Liver (tissue), 8 donors: ENCODE measurements at regions not wholly inside any gene's neighbourhood (a gene's known extent, or its start where the extent isn't known, plus 50 kb on each side); places are given as distances from the start of the nearest gene placed in this dataset.

ENCODE experiments used
- DNase-seq: peaks from one replicate; pipeline ENCODE4 v3.0.0-alpha.2; 2017; ENCODE audit warnings: low spot score
- H3K27ac ChIP-seq, 2 donors: one replicate each; pipeline ENCODE4 v1.7.0; 2013; ENCODE audit warnings: inconsistent platforms in 2 of 2, low read length in 2 of 2, control low read depth in 1 of 2, low read depth in 1 of 2, mild to moderate bottlenecking in 1 of 2
- H3K27me3 ChIP-seq, 4 donors: one replicate each; pipeline versions ENCODE4 v1.6.1 to v1.7.0; 2013; ENCODE audit warnings: low read length in 3 of 4, inconsistent platforms in 1 of 4, mild to moderate bottlenecking in 1 of 4, moderate library complexity in 1 of 4; ENCODE audit not compliant: control insufficient read depth in 4 of 4, insufficient read depth in 4 of 4
- H3K36me3 ChIP-seq, 4 donors: one replicate each; pipeline versions ENCODE4 v1.6.1 to v1.7.0; 2013; ENCODE audit warnings: low read length in 3 of 4, mild to moderate bottlenecking in 3 of 4, low read depth in 1 of 4, moderate library complexity in 1 of 4; ENCODE audit not compliant: control insufficient read depth in 4 of 4, insufficient read depth in 3 of 4
- H3K4me1 ChIP-seq, 4 donors: one replicate each; pipeline versions ENCODE4 v1.6.1 to v1.7.0; 2013; ENCODE audit warnings: low read length in 3 of 4, mild to moderate bottlenecking in 3 of 4, moderate library complexity in 1 of 4; ENCODE audit not compliant: control insufficient read depth in 4 of 4, insufficient read depth in 4 of 4
- H3K4me3 ChIP-seq, 3 donors: one replicate each; pipeline versions ENCODE4 v1.6.1 to v1.7.0; 2013; ENCODE audit warnings: low read length in 3 of 3, control low read depth in 1 of 3, low read depth in 1 of 3, mild to moderate bottlenecking in 1 of 3
- H3K9ac ChIP-seq, 2 donors: one replicate each; pipeline ENCODE4 v1.7.0; 2013; ENCODE audit warnings: low read length in 2 of 2, mild to moderate bottlenecking in 2 of 2, moderate library complexity in 2 of 2, control low read depth in 1 of 2, low read depth in 1 of 2
- H3K9me3 ChIP-seq, 4 donors: one replicate each; pipeline versions ENCODE4 v1.6.1 to v1.7.0; 2013; ENCODE audit warnings: low read length in 3 of 4; ENCODE audit not compliant: control insufficient read depth in 4 of 4
- EGR1 ChIP-seq, 2 donors: IDR thresholded peaks; 2 replicates each; pipeline ENCODE4 v1.6.1; 2016 to 2018; ENCODE audit warnings: antibody characterized with exemption in 2 of 2, low read depth in 2 of 2
- FOXA1 ChIP-seq: IDR thresholded peaks from 2 replicates; pipeline ENCODE4 v1.6.1; 2016; ENCODE audit warnings: antibody characterized with exemption
- FOXA2 ChIP-seq: IDR thresholded peaks from 2 replicates; pipeline ENCODE4 v1.6.1; 2016; ENCODE audit warnings: antibody characterized with exemption
- GABPA ChIP-seq, 2 donors: IDR thresholded peaks in 1 of 2; conservative IDR thresholded peaks in 1 of 2; 2 replicates each; pipeline ENCODE4 v1.6.1; 2016; ENCODE audit warnings: antibody characterized with exemption in 2 of 2, mild to moderate bottlenecking in 1 of 2, moderate library complexity in 1 of 2
- HNF4A ChIP-seq, 2 donors: conservative IDR thresholded peaks; 2 replicates each; pipeline ENCODE4 v1.6.1; 2016; ENCODE audit warnings: antibody characterized with exemption in 2 of 2, mild to moderate bottlenecking in 2 of 2
- HNF4G ChIP-seq: IDR thresholded peaks from 2 replicates; pipeline ENCODE4 v1.6.1; 2016; ENCODE audit warnings: antibody characterized with exemption
- JUND ChIP-seq, 2 donors: IDR thresholded peaks; 2 replicates each; pipeline ENCODE4 v1.6.1; 2016; ENCODE audit warnings: antibody characterized with exemption in 2 of 2
- MAX ChIP-seq: IDR thresholded peaks from 2 replicates; pipeline ENCODE4 v1.6.1; 2016; ENCODE audit warnings: antibody characterized with exemption
- NR2F2 ChIP-seq: IDR thresholded peaks from 2 replicates; pipeline ENCODE4 v1.6.1; 2016; ENCODE audit warnings: antibody characterized with exemption
- RAD21 ChIP-seq, 2 donors: IDR thresholded peaks; 2 replicates each; pipeline ENCODE4 v1.6.1; 2016; ENCODE audit warnings: antibody characterized with exemption in 2 of 2, mild to moderate bottlenecking in 2 of 2
- RXRA ChIP-seq, 2 donors: IDR thresholded peaks; 2 replicates each; pipeline ENCODE4 v1.6.1; 2017 to 2018; ENCODE audit warnings: antibody characterized with exemption in 2 of 2, mild to moderate bottlenecking in 1 of 2
- SP1 ChIP-seq: IDR thresholded peaks from 2 replicates; pipeline ENCODE4 v1.6.1; 2018; ENCODE audit warnings: antibody characterized with exemption, mild to moderate bottlenecking
- TAF1 ChIP-seq: conservative IDR thresholded peaks from 2 replicates; pipeline ENCODE4 v1.6.1; 2016; ENCODE audit warnings: antibody characterized with exemption, mild to moderate bottlenecking
- YY1 ChIP-seq: IDR thresholded peaks from 2 replicates; pipeline ENCODE4 v1.6.1; 2016; ENCODE audit warnings: antibody characterized with exemption, mild to moderate bottlenecking
- ZBTB33 ChIP-seq: IDR thresholded peaks from 2 replicates; pipeline ENCODE4 v1.6.1; 2016; ENCODE audit warnings: antibody characterized with exemption
- WGBS: extraction: QIAGEN DNeasy Blood & Tissue Kit; methylation state at CpG from one replicate; pipeline ENCODE4 v1.1.7; 2013; 5-methylcytosine and 5-hydroxymethylcytosine counted together
- TF ChIP-seq, protein P1 (sequence below): fragments of 150-350 bp; IDR thresholded peaks from 2 replicates; pipeline ENCODE4 v1.5.1; 2017; ENCODE audit warnings: improper control_type of control experiment, low read depth, low read length; ENCODE audit not compliant: missing input control
- TF ChIP-seq, protein P2 (sequence below): IDR thresholded peaks from 2 replicates; pipeline ENCODE4 v1.6.1; 2016; ENCODE audit warnings: antibody characterized with exemption
- TF ChIP-seq, protein P3 (sequence below): IDR thresholded peaks from 2 replicates; pipeline ENCODE4 v1.6.1; 2016; ENCODE audit warnings: antibody characterized with exemption, mild to moderate bottlenecking
- donor health status: healthy.
- donor health status: healthy.
- donor health status: healthy.
- donor health status: healthy.
- donor health status: healthy.

DNA sequence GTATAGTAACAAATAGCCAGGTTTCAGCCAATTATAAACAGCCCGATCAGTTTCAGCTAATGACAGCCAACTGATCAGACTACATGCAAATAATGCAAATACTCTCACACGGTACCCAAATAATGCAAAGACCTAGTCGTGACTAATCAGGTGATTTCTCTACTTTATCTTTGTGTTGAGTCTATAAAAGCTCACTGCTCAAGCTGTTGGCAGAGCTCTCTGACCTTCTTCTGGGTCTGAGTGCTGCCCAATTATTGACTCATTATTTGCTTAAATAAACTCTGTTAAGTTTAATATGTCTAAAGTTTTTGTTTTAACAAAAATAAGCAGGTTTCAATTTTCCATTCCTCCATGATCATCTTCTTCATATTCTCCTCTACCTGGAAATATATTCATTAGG is 1971.7 kb downstream of the SUCLG1 start:
- DNase-seq, result no peak
- H3K27me3 ChIP-seq, result no peaks in the 10 kb centered on the region
- 64% methylated on average over 3 of the region's 3 CpGs for WGBS

More for the DNA sequence above, 1971.7 kb downstream of the SUCLG1 start:
- Histone ChIP-seq H3K36me3 (no peaks in the 10 kb centered on the region), H3K27ac (no peak overlapping the region), H3K9me3 (peaks cover 0 to 2% (median 0%) of the 10 kb centered on the region in 4 donors), H3K4me1 (no peaks in the 10 kb centered on the region), H3K4me3 (no peak overlapping the region), H3K9ac (no peak overlapping the region)
- TF ChIP-seq RAD21 (IDR thresholded peaks at IDR 0.05) (no peak), JUND (IDR thresholded peaks at IDR 0.05) (no peak), EGR1 (IDR thresholded peaks at IDR 0.05; ENCODE audit: low read depth in 2 of 2) (no peak), ZBTB33 (no peak), SP1 (no peak), FOXA1 (no peak), HNF4G (no peak), NR2F2 (no peak), HNF4A (conservative IDR thresholded peaks at IDR 0.05) (no peak), MAX (no peak), TAF1 (no peak), RXRA (IDR thresholded peaks at IDR 0.05) (no peak), GABPA (IDR thresholded peaks at IDR 0.05 in 1 of 2, conservative IDR thresholded peaks at IDR 0.05 in 1 of 2) (no peak), YY1 (no peak), FOXA2 (no peak)
- TF ChIP-seq, protein P1, sequence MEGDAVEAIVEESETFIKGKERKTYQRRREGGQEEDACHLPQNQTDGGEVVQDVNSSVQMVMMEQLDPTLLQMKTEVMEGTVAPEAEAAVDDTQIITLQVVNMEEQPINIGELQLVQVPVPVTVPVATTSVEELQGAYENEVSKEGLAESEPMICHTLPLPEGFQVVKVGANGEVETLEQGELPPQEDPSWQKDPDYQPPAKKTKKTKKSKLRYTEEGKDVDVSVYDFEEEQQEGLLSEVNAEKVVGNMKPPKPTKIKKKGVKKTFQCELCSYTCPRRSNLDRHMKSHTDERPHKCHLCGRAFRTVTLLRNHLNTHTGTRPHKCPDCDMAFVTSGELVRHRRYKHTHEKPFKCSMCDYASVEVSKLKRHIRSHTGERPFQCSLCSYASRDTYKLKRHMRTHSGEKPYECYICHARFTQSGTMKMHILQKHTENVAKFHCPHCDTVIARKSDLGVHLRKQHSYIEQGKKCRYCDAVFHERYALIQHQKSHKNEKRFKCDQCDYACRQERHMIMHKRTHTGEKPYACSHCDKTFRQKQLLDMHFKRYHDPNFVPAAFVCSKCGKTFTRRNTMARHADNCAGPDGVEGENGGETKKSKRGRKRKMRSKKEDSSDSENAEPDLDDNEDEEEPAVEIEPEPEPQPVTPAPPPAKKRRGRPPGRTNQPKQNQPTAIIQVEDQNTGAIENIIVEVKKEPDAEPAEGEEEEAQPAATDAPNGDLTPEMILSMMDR, result no peak
- TF ChIP-seq, protein P2, sequence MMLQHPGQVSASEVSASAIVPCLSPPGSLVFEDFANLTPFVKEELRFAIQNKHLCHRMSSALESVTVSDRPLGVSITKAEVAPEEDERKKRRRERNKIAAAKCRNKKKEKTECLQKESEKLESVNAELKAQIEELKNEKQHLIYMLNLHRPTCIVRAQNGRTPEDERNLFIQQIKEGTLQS, result no peak
- TF ChIP-seq, protein P3, sequence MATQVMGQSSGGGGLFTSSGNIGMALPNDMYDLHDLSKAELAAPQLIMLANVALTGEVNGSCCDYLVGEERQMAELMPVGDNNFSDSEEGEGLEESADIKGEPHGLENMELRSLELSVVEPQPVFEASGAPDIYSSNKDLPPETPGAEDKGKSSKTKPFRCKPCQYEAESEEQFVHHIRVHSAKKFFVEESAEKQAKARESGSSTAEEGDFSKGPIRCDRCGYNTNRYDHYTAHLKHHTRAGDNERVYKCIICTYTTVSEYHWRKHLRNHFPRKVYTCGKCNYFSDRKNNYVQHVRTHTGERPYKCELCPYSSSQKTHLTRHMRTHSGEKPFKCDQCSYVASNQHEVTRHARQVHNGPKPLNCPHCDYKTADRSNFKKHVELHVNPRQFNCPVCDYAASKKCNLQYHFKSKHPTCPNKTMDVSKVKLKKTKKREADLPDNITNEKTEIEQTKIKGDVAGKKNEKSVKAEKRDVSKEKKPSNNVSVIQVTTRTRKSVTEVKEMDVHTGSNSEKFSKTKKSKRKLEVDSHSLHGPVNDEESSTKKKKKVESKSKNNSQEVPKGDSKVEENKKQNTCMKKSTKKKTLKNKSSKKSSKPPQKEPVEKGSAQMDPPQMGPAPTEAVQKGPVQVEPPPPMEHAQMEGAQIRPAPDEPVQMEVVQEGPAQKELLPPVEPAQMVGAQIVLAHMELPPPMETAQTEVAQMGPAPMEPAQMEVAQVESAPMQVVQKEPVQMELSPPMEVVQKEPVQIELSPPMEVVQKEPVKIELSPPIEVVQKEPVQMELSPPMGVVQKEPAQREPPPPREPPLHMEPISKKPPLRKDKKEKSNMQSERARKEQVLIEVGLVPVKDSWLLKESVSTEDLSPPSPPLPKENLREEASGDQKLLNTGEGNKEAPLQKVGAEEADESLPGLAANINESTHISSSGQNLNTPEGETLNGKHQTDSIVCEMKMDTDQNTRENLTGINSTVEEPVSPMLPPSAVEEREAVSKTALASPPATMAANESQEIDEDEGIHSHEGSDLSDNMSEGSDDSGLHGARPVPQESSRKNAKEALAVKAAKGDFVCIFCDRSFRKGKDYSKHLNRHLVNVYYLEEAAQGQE, result no peak
